ENCODE measurements at regions not wholly inside any gene's neighbourhood (a gene's known extent, or its start where the extent isn't known, plus 50 kb on each side); places are given as distances from the start of the nearest gene placed in this dataset.
"Not testable (repeated sequence)": the region's sequence is repeated elsewhere in the genome, so short reads cannot be mapped to it uniquely, and the experiment has no call there.

- BruUV-seq (replicated peaks): no TSS peak
- POLR2A ChIA-PET: no interaction called here
- TF ChIP-seq CTCF (IDR thresholded peaks at IDR 0.05; ENCODE audit: insufficient read depth in 1 of 2, low read depth in 1 of 2, low read length in 1 of 2, severe bottlenecking in 1 of 2, unreplicated experiment in 1 of 2): no peak
- Mint-ChIP-seq H3K4me3 (ENCODE audit: unreplicated experiment) (no peak overlapping the region), H3K27me3 (ENCODE audit: insufficient read depth, unreplicated experiment) (no peaks in the 10 kb centered on the region), H3K27ac (ENCODE audit: unreplicated experiment) (no peak overlapping the region), H3K9me3 (ENCODE audit: unreplicated experiment) (peaks cover 9% of the 10 kb centered on the region), H3K4me1 (ENCODE audit: low read depth, unreplicated experiment) (no peaks in the 10 kb centered on the region), H3K36me3 (ENCODE audit: insufficient read depth, unreplicated experiment) (no peaks in the 10 kb centered on the region)
- H3K36me3 ChIP-seq (ENCODE audit: control insufficient read depth, insufficient read depth, low read length): no peaks in the 10 kb centered on the region
- CTCF ChIA-PET: no interaction called here
- DNase-seq: peak in 1 of 2 experiments; percentile 3
- H3K9me3 ChIP-seq: no peaks in the 10 kb centered on the region
- H3K4me1 ChIP-seq: 0 out of 2 replicates have a peak, but pooled peaks cover 4% of the 10 kb centered on the region
- H3K4me3 ChIP-seq (ENCODE audit: low read depth, low read length): no peak overlapping the region
- intact Hi-C loops (cut with micrococcal nuclease; ENCODE audit: unreplicated experiment): no loop called here
- no peaks in the 10 kb centered on the region for H3K27me3 ChIP-seq (replicated peaks; ENCODE audit: control insufficient read depth, insufficient read depth, low read length)
Observed at GRCh38 chr3:94811836-94812235, 749.0 kb downstream of the NSUN3 start.

GRCh38 chr3:94821241-94821640 is 758.4 kb downstream of the NSUN3 start:
- Mint-ChIP-seq H3K27me3 (ENCODE audit: insufficient read depth, unreplicated experiment) (no peaks in the 10 kb centered on the region), H3K4me3 (ENCODE audit: unreplicated experiment) (no peak overlapping the region), H3K4me1 (ENCODE audit: low read depth, unreplicated experiment) (no peaks in the 10 kb centered on the region), H3K27ac (ENCODE audit: unreplicated experiment) (no peak overlapping the region), H3K36me3 (ENCODE audit: insufficient read depth, unreplicated experiment) (no peaks in the 10 kb centered on the region), H3K9me3 (ENCODE audit: unreplicated experiment) (no peaks in the 10 kb centered on the region)
- no peaks in the 10 kb centered on the region for H3K4me1 ChIP-seq
- intact Hi-C loops (cut with micrococcal nuclease; ENCODE audit: unreplicated experiment): no loop called here
- no peak for DNase-seq
- no peaks in the 10 kb centered on the region for H3K36me3 ChIP-seq (ENCODE audit: control insufficient read depth, insufficient read depth, low read length)
- ChIA-PET CTCF (no interaction called here), POLR2A (no interaction called here)
- H3K9me3 ChIP-seq: no peaks in the 10 kb centered on the region
- no peaks in the 10 kb centered on the region for H3K27me3 ChIP-seq (replicated peaks; ENCODE audit: control insufficient read depth, insufficient read depth, low read length)
- no peak for TF ChIP-seq CTCF (IDR thresholded peaks at IDR 0.05; ENCODE audit: insufficient read depth in 1 of 2, low read depth in 1 of 2, low read length in 1 of 2, severe bottlenecking in 1 of 2, unreplicated experiment in 1 of 2)
- no TSS peak for BruUV-seq (replicated peaks)
- H3K4me3 ChIP-seq (ENCODE audit: low read depth, low read length): no peak overlapping the region

- no peaks in the 10 kb centered on the region for H3K4me1 ChIP-seq
- no peaks in the 10 kb centered on the region for H3K9me3 ChIP-seq
- ChIA-PET POLR2A (no interaction called here), CTCF (no interaction called here)
- no peak for TF ChIP-seq CTCF (IDR thresholded peaks at IDR 0.05; ENCODE audit: insufficient read depth in 1 of 2, low read depth in 1 of 2, low read length in 1 of 2, severe bottlenecking in 1 of 2, unreplicated experiment in 1 of 2)
- H3K4me3 ChIP-seq (ENCODE audit: low read depth, low read length): no peak overlapping the region
- H3K27ac Mint-ChIP-seq (ENCODE audit: unreplicated experiment): no peak overlapping the region
- no peaks in the 10 kb centered on the region for H3K27me3 Mint-ChIP-seq (ENCODE audit: insufficient read depth, unreplicated experiment)
- no peaks in the 10 kb centered on the region for H3K4me1 Mint-ChIP-seq (ENCODE audit: low read depth, unreplicated experiment)
- H3K27me3 ChIP-seq (replicated peaks; ENCODE audit: control insufficient read depth, insufficient read depth, low read length): no peaks in the 10 kb centered on the region
- H3K9me3 Mint-ChIP-seq (ENCODE audit: unreplicated experiment): no peaks in the 10 kb centered on the region
- no TSS peak for BruUV-seq (replicated peaks)
- no peak overlapping the region for H3K4me3 Mint-ChIP-seq (ENCODE audit: unreplicated experiment)
- no peaks in the 10 kb centered on the region for H3K36me3 ChIP-seq (ENCODE audit: control insufficient read depth, insufficient read depth, low read length)
- DNase-seq: no peak
- intact Hi-C loops (cut with micrococcal nuclease; ENCODE audit: unreplicated experiment): no loop called here
- no peaks in the 10 kb centered on the region for H3K36me3 Mint-ChIP-seq (ENCODE audit: insufficient read depth, unreplicated experiment)
Observed at GRCh38 chr3:94822298-94822697, 759.4 kb downstream of the NSUN3 start.

GRCh38 chr3:94846251-94846650 is 783.4 kb downstream of the NSUN3 start:
- CTCF ChIA-PET; POLR2A ChIA-PET; H3K27me3 ChIP-seq (replicated peaks; ENCODE audit: control insufficient read depth, insufficient read depth, low read length); H3K4me3 ChIP-seq (ENCODE audit: low read depth, low read length); DNase-seq; H3K27ac Mint-ChIP-seq (ENCODE audit: unreplicated experiment); H3K9me3 ChIP-seq; H3K27me3 Mint-ChIP-seq (ENCODE audit: insufficient read depth, unreplicated experiment); H3K9me3 Mint-ChIP-seq (ENCODE audit: unreplicated experiment); H3K4me1 Mint-ChIP-seq (ENCODE audit: low read depth, unreplicated experiment); H3K36me3 ChIP-seq (ENCODE audit: control insufficient read depth, insufficient read depth, low read length); intact Hi-C loops (cut with micrococcal nuclease; ENCODE audit: unreplicated experiment); H3K4me1 ChIP-seq; BruUV-seq (replicated peaks); H3K36me3 Mint-ChIP-seq (ENCODE audit: insufficient read depth, unreplicated experiment); H3K4me3 Mint-ChIP-seq (ENCODE audit: unreplicated experiment): not testable (repeated sequence)

Measured in Caco-2 (cell line).